Astrocyte (in vitro differentiated cells and primary cell): ENCODE measurements at regions not wholly inside any gene's neighbourhood (a gene's known extent, or its start where the extent isn't known, plus 50 kb on each side); places are given as distances from the start of the nearest gene placed in this dataset.

Experiments used
- EZH2 ChIP-seq: IDR thresholded peaks from 2 replicates; pipeline ENCODE4 v1.6.1; 2012; ENCODE audit warnings: mild to moderate bottlenecking, low read length, inconsistent platforms; ENCODE audit not compliant: insufficient read depth
- TF ChIP-seq, protein P1 (sequence below): IDR thresholded peaks from 2 replicates; pipeline ENCODE4 v1.5.1; 2011; ENCODE audit warnings: low read depth, mild to moderate bottlenecking, inconsistent platforms, low read length, moderate library complexity; ENCODE audit not compliant: insufficient read depth

DNA sequence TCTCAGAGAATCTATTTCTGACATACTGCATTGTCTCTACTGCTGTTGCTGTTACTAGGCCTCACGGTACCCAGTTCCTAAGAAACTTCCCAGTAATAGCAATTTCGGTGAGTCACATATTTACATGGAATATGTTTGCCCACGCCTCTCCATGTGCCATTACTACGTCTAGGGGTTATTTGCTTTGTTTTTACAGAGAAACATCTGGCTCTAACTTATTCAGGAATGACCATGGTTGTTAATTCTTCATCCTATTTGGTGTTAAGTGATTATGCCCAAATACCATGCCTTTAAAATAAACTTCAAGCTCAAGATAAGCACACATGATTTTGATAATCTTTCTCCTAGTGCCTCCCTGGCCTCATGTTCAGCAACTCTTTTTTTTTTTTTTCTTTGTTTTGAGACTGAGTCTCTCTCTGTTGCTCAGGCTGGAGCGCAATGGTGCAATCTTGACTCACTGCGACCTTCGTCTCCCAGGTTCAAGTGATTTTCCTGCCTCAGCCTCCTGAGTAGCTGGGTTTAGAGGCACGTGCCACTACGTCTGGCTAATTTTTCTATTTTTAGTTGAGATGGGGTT lies 101.0 kb upstream of the HS3ST1 start:
- TF ChIP-seq, protein P1, sequence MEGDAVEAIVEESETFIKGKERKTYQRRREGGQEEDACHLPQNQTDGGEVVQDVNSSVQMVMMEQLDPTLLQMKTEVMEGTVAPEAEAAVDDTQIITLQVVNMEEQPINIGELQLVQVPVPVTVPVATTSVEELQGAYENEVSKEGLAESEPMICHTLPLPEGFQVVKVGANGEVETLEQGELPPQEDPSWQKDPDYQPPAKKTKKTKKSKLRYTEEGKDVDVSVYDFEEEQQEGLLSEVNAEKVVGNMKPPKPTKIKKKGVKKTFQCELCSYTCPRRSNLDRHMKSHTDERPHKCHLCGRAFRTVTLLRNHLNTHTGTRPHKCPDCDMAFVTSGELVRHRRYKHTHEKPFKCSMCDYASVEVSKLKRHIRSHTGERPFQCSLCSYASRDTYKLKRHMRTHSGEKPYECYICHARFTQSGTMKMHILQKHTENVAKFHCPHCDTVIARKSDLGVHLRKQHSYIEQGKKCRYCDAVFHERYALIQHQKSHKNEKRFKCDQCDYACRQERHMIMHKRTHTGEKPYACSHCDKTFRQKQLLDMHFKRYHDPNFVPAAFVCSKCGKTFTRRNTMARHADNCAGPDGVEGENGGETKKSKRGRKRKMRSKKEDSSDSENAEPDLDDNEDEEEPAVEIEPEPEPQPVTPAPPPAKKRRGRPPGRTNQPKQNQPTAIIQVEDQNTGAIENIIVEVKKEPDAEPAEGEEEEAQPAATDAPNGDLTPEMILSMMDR: no peak
- no peak for TF ChIP-seq EZH2
